NAMALWA (cell line): ENCODE measurements at regions not wholly inside any gene's neighbourhood (a gene's known extent, or its start where the extent isn't known, plus 50 kb on each side); places are given as distances from the start of the nearest gene placed in this dataset.

Experiments used
- DNase-seq: peaks from one replicate; pipeline ENCODE4 v3.0.0-alpha.2; 2015; ENCODE audit warnings: low spot score

DNA sequence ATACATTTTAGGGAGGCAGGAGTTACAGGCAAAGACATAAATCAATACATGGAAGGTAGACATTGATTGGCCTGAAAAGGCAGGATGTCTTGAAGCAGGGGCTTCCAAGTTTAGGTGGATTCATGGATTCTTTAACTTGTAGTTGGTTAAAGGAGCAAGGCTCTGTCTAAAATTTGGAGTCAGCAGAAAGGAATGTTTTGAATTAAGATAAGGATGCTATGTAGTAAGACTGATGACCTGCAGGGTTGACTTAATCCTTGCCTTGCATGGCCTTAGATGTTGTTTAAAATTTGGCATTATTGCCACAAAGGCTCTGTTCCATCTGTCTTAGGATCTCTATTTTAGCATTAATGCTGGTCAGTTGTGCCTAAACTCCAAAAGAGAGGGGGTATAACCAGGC is 171.3 kb downstream of the C5orf15 start:
- no peak for DNase-seq

DNA sequence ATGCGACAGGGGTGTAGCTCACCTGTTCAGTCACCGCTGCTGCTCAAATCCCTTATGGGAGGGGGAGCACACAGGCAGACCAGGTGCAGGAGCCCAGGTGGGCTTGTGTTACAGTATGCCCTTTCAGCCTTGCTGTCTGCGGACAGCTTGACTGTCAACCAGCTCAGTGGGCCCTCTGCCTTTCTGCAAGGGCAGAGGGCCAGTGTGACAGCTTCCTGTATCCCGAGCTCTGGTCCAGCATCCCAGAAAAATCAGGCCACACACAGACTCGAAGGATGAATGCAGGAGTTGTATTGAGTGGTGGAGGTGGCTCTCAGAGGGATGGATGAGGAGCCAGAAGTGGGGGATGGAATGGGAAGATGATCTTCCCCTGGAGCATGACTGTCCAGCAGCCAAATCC is 172.2 kb downstream of the C5orf15 start:
- no peak for DNase-seq

DNA sequence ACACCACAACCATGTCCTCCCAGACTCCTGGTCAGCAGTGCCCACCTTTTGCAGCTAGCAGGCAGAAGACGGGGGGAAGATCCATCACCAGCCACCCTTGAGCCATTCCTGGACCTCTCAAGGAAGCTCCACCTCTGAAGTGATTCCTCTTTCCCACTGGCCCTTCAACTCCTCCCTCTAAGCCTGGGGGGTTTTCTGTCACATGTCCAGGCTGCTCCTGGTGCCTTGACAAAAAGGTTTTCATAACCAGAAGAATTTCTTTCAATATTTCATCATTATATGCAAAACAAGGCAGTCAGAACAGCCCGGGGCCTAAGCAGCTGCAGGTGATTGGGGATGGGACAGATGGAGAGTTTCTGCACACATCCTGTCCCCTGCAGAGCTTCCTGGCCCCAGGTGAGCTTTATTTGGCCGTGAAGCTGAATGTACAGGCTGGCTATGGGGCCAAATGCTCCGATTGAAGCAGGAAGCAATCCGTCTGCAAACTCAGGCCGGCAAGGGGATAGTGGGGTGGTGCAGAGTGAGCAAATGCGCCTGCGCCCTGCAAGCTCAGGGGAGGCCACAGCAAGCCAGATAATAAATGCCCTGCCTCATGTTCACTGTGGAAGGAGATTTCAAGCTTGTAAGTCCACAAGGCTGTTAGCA is 173.5 kb downstream of the C5orf15 start:
- DNase-seq: no peak

DNA sequence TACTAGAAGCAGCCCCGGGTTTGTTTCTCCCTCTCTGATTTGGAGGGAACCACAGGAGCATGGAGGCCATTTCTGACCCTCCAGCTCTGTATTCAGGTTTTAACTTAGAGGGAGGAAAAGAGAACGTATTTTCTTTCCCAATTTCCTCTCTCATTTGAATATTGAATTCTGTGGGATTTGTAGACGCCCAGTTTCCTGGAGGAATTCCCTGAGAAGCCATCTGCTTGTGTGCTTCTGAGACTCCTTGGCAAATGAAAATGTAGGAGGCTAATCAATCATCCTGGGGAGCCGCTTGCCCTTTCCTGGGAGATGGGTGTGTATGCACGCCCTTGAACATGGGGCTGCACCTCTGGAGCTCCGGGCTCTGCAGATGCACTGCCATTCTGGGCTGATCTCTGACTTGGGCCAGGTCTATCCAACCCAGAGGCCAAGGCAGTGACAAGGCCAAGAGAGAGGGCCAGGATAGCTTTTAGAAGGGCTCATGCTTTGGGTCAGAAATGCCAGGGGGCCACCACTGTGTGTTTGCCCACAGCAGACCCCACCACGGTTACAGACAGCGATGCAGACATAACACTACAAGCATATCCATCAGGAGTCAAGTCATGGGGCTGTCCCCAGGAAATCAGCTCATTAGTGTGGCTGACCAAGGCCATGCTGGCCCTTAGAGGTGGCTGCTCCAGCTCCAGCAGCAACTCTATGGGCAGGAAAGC is 174.5 kb downstream of the C5orf15 start:
- DNase-seq: no peak

DNA sequence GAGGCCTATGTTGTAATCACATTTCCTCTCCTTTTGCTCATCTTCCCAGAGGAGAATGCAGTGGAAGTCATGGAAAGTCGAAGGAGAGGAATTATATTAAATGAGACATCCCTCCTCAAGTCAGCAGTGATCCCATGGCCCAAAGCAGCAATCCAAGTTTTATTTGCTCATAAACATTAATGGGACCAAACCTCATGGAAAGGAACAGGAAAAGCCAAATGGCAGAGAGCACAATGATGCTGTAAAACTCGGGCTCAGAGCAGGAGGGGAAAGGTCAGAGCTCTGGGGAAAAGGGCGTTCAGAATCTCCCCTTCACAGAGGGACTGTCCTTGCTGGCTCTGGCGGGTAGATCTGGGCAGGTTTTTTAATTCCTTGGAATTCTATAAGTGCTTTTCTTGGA is 175.8 kb downstream of the C5orf15 start:
- DNase-seq: no peak

DNA sequence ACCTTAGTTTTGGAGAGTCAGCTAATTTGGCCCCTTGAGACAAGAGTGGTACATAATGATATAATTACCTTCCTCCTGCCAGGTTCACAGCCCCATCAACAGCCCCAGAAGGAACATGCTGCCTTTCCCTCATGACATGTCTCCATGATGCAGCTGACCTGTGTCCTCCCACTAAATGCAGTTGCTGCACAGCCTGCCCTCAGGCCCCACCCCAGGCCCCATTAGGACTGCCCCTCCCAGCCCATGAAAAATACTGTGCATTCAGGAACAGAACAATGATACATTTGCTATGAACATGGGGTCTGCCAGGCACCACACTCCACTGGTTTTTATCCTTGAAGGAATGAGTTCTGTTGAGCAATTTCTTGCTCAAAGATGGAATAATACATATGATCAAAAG is 176.4 kb downstream of the C5orf15 start:
- DNase-seq: no peak

DNA sequence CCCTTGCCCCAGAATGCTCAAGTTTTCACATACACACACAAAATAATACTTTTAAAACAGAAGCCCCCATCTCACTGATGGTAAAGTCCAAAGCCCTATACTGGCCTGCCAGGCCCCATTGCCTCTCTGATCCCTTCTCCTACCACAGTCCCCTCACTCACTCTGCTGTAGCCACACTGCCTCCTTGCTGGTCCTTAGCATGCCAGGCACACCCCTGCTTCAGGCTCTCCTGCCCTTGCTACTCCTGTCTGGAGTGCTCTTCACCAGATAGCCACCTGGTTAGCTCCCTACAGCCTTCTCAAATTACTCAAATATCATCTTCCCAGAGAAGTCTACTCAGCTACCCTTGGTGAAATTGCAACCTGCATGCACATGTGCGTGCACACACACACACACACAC is 177.5 kb downstream of the C5orf15 start:
- DNase-seq: no peak

DNA sequence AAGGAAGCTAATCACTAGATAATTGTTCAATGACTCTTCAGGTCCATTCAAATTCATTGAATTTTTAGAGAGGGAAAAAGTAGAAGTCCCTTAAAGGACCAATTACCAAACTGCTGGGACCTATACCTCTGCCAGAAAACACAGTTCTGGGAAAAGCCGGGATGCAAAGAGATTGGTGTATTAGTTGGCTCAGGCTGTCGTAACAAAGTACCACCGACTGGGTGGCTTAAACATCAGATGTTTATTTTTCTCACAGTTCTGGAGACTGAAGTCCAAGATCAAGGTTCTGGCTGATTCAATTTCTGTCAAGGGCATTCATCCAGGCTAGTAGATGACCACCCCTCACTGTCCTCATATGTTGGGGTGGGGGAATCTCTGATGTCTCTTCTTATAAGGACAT is 177.1 kb upstream of the FSTL4 start:
- DNase-seq: no peak

DNA sequence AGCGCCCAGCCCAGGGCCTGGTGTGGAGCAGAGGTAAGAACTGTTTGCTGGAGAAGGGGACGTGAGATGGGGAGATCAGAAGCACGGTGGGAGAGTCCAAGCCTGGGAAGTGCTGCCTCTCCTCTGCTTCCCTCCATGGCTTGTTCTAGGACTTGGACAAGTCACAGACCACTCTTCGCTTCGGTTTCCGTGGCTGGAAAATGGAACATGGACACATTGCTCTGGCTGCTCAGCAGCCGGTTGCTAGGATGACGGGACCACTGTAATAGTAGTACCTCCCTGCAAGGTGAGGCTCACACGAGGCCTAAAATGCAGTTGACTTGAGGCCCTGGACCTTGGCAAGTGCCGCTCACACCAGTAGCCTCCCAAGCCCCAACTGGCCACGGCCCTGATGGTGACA is 175.8 kb upstream of the FSTL4 start:
- no peak for DNase-seq

DNA sequence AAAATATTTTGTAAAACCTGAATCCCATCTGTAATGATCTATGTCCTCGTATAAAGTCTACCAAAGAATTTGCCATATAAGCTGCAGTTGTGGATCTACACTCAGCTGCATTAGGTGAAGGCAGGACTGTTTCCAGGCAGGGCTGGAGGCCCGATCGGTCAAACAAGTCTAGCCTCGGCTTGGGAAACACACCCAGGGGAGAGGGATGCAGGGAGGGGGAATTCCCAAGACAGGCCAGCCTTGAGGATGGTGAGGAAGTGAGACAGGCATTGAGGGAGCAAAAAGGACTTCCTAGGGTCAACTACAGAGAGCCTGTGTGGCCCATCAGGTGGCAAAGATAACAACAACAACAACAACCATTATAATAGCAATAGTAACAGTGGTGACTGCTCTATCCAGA is 174.1 kb upstream of the FSTL4 start:
- no peak for DNase-seq

DNA sequence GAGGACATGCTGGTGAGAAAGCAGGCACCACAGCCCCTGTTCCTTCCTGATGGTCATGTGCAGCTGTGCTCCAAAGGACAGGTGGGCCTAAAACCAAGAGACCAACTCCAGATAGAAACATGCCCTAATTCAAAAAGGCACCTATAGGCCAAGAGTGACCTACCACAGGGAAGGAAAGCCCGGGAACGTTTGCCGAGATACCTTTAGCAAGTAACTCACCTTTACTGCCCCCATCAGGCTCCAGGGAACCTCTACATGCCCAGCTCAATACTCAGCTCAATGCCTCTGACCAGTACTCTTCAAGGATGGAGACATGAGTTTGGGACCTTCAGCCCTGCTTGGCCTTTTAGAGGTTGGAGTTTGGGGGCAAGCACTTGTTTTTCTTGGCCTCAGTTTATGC is 172.8 kb upstream of the FSTL4 start:
- DNase-seq: no peak

DNA sequence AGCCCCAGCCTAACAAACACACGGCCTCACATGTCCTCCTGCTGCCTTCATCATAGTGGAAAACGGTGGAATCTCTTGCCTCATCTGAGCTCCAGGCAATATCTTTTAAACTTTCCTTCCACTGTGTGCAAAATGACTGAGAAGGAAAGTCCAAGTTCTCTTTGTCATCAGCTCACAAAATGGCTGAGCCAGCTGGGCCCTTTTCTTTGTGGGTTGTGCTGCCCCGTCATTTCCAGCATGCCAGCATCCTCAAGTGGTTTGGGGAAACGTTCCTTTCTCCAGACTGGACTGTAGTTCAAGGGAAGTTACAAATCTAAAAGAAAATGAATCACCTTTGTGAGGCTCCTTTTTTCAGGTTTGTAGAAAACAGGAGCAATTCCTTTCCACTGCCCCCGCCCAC is 171.1 kb upstream of the FSTL4 start:
- no peak for DNase-seq

DNA sequence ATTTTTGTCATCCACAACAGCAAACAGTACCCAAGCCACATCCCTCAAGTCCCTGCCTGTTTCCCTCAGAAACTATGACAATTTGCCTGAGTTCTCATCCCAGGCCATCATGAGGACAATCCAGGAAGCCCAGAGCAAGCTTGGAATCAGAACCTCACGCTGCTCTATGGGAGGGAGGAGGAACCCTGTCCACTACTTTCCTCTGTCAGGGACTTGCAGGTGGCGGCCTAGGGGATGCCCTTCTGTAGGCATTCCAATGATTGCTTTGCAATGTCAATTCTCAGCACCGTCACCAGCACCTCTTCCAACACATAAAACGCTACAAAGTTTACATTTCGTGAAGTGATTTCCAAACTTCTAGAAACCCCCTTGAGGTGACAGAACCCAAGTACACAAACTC is 170.4 kb upstream of the FSTL4 start:
- no peak for DNase-seq

DNA sequence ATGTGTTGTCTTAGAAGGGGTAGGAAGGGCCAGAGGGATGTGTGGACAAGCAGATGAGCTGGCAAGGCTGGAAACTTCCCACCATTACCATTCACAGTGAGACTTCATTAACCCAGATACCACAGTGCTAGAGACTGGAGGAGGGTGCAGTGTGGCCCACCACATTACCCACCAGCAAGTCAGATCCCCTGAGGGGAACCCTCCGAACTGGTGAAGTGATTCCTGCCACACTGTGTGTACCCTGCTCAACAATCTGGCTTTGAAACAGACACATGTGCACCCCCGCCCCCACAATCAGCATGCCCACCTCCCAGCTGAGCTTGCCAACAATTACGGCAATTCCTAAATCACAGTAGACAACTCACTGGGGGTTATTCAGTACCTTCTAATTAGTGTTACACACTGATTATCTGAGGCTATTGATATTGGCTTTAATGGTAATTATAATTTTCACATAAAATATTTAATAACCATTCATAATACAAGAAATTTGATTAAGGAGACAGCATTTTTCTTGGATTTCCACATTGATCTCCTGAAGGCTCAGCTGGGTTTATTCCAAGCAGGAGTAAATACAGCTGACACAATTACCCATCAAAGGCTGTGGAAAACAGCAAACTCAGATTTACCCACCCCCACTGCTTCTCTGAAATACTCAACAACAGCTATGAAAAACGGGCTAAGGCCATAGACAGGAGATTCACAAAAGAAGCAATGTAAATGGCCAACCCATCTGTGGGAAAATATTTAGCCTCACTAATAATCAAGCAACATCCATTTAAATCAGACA is 169.3 kb upstream of the FSTL4 start:
- no peak for DNase-seq

DNA sequence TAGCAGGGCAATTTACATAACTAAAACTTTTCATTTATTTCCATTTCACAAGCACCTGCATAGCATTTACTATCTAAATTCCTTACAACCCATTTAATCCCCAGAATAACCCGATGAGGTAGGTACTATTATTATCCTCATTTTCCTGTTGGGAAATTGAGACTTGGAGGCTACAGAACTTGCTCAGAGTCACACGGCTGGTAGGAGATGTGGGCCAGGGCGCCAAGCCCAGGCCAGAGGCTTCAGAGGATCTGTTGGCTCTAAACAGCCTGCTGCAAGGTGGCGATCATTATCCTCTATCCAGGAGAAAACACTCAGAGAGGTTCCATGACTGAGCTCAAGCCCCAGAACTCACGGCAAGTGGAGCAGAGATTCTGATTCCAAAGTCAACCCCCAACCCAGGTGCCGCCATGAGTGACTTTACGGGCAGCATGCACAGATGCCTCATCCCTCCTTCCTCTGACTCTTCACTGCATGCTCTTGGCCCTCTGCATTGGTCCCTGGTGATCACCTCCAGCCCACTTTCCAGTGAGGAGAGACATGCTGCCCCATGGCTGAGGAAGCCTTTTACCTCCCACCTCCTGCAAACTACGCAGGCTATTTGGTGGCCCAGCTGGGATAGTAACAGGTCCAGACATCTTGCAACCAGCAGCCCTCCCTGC is 168.4 kb upstream of the FSTL4 start:
- no peak for DNase-seq

DNA sequence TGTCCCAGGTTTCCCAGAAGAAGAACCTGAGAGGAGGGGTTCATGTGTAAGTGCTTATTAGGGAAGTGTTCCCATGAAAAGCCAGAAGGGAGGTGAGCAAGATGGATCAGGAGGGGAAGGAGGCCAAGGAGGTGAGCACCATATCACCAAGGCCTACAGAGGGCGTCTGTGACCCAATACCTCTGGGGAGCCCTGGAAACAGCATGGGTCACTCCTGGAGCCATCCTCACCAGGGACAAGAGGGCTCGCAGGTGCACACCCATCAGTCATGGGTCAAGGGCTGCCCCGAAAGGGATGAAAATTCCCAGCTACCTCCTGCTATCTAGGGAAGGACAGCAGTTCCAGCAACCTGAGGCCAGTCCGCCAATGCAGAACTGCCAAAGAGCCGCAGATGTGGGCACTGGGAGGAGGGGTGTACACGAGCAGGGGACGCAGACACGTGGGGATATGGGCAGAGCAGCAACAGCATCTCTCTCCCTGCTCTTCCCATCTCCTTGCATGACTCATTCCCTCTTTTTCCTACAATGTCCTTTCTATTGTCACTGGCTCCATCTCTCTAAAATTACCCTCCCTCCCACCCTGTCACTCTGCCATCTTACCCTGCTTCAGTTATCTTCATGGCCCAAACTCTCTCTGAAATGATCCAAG is 167.6 kb upstream of the FSTL4 start:
- DNase-seq: no peak

DNA sequence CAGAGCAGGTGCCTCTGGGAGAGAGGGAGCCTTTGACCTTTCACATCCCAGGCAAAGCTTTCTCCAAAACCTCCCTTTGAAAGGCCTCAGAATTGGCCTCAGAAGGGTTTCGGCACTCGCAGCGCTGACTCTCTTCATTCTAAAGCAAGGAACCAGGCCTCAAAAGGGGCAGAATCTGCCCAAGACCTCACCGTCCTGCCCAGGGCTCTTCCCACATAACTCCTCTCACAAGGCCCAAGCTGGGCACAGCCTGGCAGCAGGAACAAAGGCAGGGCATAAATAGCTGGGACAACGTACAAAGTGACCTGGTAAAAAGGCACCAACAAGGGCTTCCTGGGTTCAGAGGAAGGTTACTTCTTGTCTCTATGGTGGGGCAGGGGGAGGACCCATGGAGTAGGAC is 166.3 kb upstream of the FSTL4 start:
- DNase-seq: no peak

DNA sequence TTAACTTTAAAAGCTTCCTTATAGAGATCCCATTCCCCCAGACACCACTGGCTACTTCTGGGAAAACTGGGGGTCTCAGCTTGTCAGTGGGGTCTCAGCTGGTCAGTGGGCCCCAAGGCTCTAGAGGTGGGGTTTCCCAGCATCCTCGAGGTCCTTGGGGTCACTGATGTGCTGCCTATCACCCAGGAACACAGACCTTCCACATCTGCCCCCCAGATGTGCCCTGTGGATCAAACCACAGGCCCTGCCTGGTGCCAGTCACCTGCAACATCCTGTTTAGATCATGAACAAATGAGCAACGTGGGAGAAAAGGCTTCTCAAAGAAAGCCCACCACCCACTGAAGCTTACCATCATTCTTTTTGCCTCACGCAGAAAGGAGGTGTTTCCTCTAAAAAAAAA is 165.6 kb upstream of the FSTL4 start:
- no peak for DNase-seq

DNA sequence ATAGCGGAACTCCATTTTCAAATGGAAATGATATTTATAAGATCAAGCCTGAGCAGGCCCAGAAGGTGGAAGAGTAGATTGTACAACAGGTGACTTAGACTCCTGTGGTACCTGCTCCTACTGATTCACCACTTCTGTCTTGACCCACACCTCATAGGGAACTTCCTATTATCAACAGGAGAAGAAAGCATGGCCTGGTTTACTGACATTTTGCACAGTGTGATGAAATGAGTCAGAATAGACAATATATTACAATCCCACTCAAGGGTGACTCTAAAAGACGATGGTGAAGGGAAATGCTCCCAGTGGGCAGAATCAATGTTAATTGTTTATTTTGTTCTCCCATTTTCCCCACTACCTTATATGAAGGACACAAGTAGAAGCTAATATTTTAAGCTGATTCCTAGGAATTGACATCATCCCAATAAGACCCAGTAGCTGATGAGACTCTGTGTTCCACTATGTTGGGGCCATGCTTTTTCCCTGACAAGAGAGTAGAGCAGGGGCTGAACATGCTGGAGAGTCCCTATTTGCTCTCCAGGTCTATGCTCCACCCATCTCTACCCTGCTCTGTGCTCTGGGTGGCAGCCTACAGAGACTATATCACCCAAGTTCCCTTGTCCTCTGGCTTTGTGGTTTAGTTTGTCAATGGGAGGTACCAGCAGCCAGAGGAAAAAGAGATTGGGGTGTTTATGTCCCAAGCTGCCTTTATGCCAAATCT is 163.4 kb upstream of the FSTL4 start:
- DNase-seq: no peak

DNA sequence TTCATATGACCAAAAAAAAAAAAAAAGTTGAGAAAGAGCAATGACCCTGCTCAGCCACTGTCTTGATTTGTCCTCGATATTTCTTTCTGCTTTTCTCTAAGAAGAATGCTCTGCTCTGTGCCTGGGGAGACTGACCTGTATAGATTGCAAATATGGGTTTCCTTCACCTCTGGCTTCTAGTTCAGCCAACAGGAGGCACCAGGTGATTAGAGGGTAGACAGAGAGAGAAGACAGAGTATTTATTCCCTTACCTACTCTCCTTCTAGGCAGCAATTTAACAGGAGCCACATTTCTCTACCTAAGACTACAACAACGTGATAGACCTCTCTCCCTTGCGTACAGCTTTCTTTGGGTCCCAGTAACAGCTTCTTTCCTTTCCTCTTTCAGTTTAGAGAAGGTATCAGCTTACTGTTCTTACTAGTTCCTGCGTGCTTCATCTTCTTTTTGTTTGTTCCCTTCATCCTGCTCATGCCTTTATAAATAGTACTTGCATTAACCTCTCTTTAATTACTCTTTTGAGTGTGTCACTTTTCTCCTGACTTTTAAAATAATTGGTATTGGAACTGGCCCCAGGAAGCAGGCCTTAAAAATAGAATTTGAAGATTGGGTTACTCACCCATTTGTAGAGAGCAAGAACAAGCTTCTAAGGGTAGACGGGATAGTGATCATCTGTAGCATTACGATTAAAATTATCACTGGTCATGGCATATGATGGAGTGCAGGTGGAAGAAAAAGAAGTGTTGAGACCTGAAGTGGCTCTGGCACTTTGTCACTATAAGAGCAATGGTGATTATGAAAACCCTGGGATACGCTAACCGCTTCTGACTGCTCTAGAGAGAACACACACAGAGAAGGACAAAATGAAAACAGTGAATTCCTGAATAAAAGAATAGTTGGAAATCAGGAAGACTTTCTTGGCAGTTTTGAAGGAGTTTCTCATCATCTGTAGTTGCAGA is 161.2 kb upstream of the FSTL4 start:
- no peak for DNase-seq

DNA sequence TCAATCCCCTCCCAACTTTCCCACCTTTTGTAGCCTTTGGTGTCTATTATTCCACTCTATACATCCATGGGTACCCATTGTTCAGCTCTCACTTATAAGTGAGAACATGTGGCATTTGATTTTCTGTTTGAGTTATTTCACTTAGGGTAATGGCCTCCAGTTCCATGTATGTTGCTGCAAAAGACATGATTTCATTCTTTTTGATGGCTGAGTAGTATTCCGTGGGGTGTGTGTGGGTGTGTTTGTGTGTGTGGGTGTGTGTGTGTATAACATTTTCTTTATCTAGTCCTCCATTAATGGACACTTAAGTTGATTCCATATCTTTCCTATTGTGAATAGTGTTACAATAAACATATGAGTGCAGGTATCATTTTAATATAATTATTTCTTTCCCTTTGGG is 157.5 kb upstream of the FSTL4 start:
- DNase-seq: no peak
